ENCODE measurements at regions not wholly inside any gene's neighbourhood (a gene's known extent, or its start where the extent isn't known, plus 50 kb on each side); places are given as distances from the start of the nearest gene placed in this dataset.

- TF ChIP-seq POLR2AphosphoS5 (IDR thresholded peaks at IDR 0.05; ENCODE audit: insufficient read depth in 1 of 2, low read depth in 1 of 2) (no peak), CTCF (IDR thresholded peaks at IDR 0.05) (no peak), POLR2A (IDR thresholded peaks at IDR 0.05) (no peak)
Observed at GRCh38 chr11:109789901-109790300, 303.3 kb upstream of the ZC3H12C start.
